GM12878 (cell line): ENCODE measurements at regions not wholly inside any gene's neighbourhood (a gene's known extent, or its start where the extent isn't known, plus 50 kb on each side); places are given as distances from the start of the nearest gene placed in this dataset.

ENCODE experiments used
- ATAC-seq: fragments of 200-7000 bp; cut with Tn5 transposase; 3 replicates; pipeline ENCODE4 v1.9.1; 2020; ENCODE audit warnings: mild to moderate bottlenecking, moderate library complexity
- BruUV-seq: library from RNA; stranded (reverse); fragments of 400-500 nt; replicated peaks from 2 replicates; lab custom pipeline; 2021; lab: Mats Ljungman, UMichigan
- CTCF ChIA-PET: fragments of 300-600 bp; sonication (Branson Sonifier 250); formaldehyde crosslinking; extraction: SDS; loops from one replicate; lab custom pipeline; 2021; ENCODE audit warnings: inconsistent platforms; lab: Yijun Ruan, JAX
- POLR2A ChIA-PET: fragments of 350-600 bp; formaldehyde crosslinking; extraction: SDS; loops from one replicate; lab custom pipeline; 2021; ENCODE audit warnings: inconsistent platforms; lab: Charles Lee
- RAD21 ChIA-PET: fragments of 300-600 bp; sonication (Branson Sonifier 250); formaldehyde crosslinking; loops from one replicate; lab custom pipeline; 2023; ENCODE audit warnings: antibody characterized with exemption; ENCODE audit not compliant: unreplicated experiment; lab: Charles Lee
- SMC1A ChIA-PET: fragments of 300-600 bp; sonication (Branson Sonifier 250); formaldehyde crosslinking; loops from one replicate; lab custom pipeline; 2023; ENCODE audit not compliant: unreplicated experiment, uncharacterized antibody; lab: Charles Lee
- DNase-seq: peaks from one replicate; pipeline ENCODE4 v3.0.0-alpha.2; 2011; ENCODE audit warnings: low read depth, low spot score
- FAIRE-seq: peaks from 3 replicates; lab custom pipeline; 2011; peaks lifted over from hg19 to GRCh38; lab: Jason Lieb, UNC
- H2AFZ ChIP-seq: 2 replicates; pipeline ENCODE4 v1.6.0; 2011; ENCODE audit warnings: low read depth, low read length, control low read depth; ENCODE audit not compliant: control insufficient read depth
- H3K27ac ChIP-seq: 2 replicates; pipeline ENCODE4 v1.5.1; 2011; ENCODE audit warnings: control low read depth; ENCODE audit not compliant: control insufficient read depth, insufficient read depth
- H3K27me3 ChIP-seq, 2 experiments: replicated peaks in 1 of 2; 2 replicates each; pipeline versions ENCODE4 v1.6.0 to v1.6.1; 2011; ENCODE audit warnings: low read length in 1 of 2; ENCODE audit not compliant: control insufficient read depth in 2 of 2, insufficient read depth in 2 of 2
- H3K36me3 ChIP-seq, 2 experiments: 2 replicates each; pipeline ENCODE4 v1.5.1; 2011; ENCODE audit warnings: low read length in 1 of 2; ENCODE audit not compliant: control insufficient read depth in 2 of 2, insufficient read depth in 2 of 2
- H3K4me1 ChIP-seq: 2 replicates; pipeline ENCODE4 v1.6.1; 2011; ENCODE audit warnings: mild to moderate bottlenecking, low read length, moderate library complexity, mixed read lengths; ENCODE audit not compliant: control insufficient read depth, insufficient read depth
- H3K4me2 ChIP-seq: 2 replicates; pipeline ENCODE4 v1.6.0; 2011; ENCODE audit warnings: control low read depth; ENCODE audit not compliant: control insufficient read depth, insufficient read depth
- H3K4me3 ChIP-seq: fragments of 200-600 bp; sonication (generic); 2 replicates; pipeline ENCODE4 v1.5.1; 2016
- H3K79me2 ChIP-seq: 2 replicates; pipeline ENCODE4 v1.6.0; 2011; ENCODE audit warnings: low read length; ENCODE audit not compliant: control insufficient read depth, insufficient read depth
- H3K9ac ChIP-seq: 2 replicates; pipeline ENCODE4 v1.8.0; 2011; ENCODE audit warnings: low read length, control low read depth, mixed read lengths; ENCODE audit not compliant: control insufficient read depth, insufficient read depth
- H3K9me3 ChIP-seq: replicated peaks from 3 replicates; pipeline ENCODE4 v1.5.1; 2011; ENCODE audit warnings: mild to moderate bottlenecking, low read length; ENCODE audit not compliant: control insufficient read depth, insufficient read depth
- H4K20me1 ChIP-seq: 2 replicates; pipeline ENCODE4 v1.6.0; 2011; ENCODE audit not compliant: control insufficient read depth, insufficient read depth
- CEBPZ ChIP-seq: fragments of 150-350 bp; IDR thresholded peaks from 2 replicates; pipeline ENCODE4 v1.6.1; 2016; ENCODE audit warnings: low read depth, low read length
- CHD4 ChIP-seq: fragments of 200-600 bp; sonication (generic); IDR thresholded peaks from 2 replicates; pipeline ENCODE4 v1.6.1; 2016; ENCODE audit warnings: mild to moderate bottlenecking
- FOS ChIP-seq: IDR thresholded peaks from 3 replicates; pipeline ENCODE4 v1.6.1; 2011; ENCODE audit warnings: borderline replicate concordance; ENCODE audit not compliant: insufficient read length; ENCODE audit errors: extremely low read depth
- NR2C1 ChIP-seq: fragments of 450-650 bp; IDR thresholded peaks from 2 replicates; pipeline ENCODE4 v1.6.1; 2017; ENCODE audit warnings: antibody characterized with exemption, mild to moderate bottlenecking, moderate library complexity
- RCOR1 ChIP-seq: conservative IDR thresholded peaks from 2 replicates; pipeline ENCODE4 v1.6.1; 2012; ENCODE audit warnings: low read depth, low read length, improper control_type of control experiment
- RFX5 ChIP-seq: IDR thresholded peaks from 2 replicates; pipeline ENCODE4 v1.6.1; 2011; ENCODE audit warnings: low read depth, low read length, improper control_type of control experiment
- SMARCA5 ChIP-seq: fragments of 450-650 bp; IDR thresholded peaks from 2 replicates; pipeline ENCODE4 v1.6.1; 2017; ENCODE audit warnings: mild to moderate bottlenecking
- STAT1 ChIP-seq: fragments of 450-650 bp; conservative IDR thresholded peaks from 2 replicates; pipeline ENCODE4 v1.6.1; 2014; ENCODE audit warnings: antibody characterized with exemption, mild to moderate bottlenecking
- SUZ12 ChIP-seq: fragments of 200-600 bp; sonication (generic); IDR thresholded peaks from one replicate; pipeline ENCODE4 v1.6.1; 2018; ENCODE audit warnings: antibody characterized with exemption, mild to moderate bottlenecking; ENCODE audit not compliant: unreplicated experiment
- TCF3 ChIP-seq: IDR thresholded peaks from 2 replicates; pipeline ENCODE4 v1.6.1; 2012; ENCODE audit warnings: low read depth, mild to moderate bottlenecking, low read length, borderline replicate concordance; ENCODE audit not compliant: insufficient read depth
- WGBS: methylation state at CpG from one replicate; pipeline ENCODE4 v1.1.6; 2016; ENCODE audit warnings: low lambda C conversion rate; ENCODE audit not compliant: insufficient replicate concordance, insufficient coverage; ENCODE audit errors: missing lambda C conversion rate; 5-methylcytosine and 5-hydroxymethylcytosine counted together
- in situ Hi-C: fragments of 300-500 bp; cut with MboI; formaldehyde crosslinking; loops from 9 replicates; pipeline ENCODE4 v1.14.3; 2018; ENCODE audit warnings: mixed read lengths
- intact Hi-C: fragments of 100-400 bp; cut with micrococcal nuclease; formaldehyde crosslinking; loops from one replicate; pipeline ENCODE4 v1.14.2; 2022; ENCODE audit not compliant: unreplicated experiment

- TF ChIP-seq CEBPZ, result no peak
Observed at GRCh38 chr3:106759731-106760130, 617.5 kb upstream of the CCDC54 start (continued).

GRCh38 chr3:106765342-106765741, 611.9 kb upstream of the CCDC54 start:
- TF ChIP-seq CHD4 (no peak), NR2C1 (no peak), SMARCA5 (no peak), SUZ12 (no peak), STAT1 (no peak), RCOR1 (no peak), TCF3 (no peak), RFX5 (no peak), FOS (no peak)
- TF ChIP-seq, all 136 proteins: peak for 0
- RAD21 ChIA-PET, result no interaction called here
- in situ Hi-C loops (no loop called here), intact Hi-C loops (no loop called here)
- SMC1A ChIA-PET, result interaction anchor here (0.5 kb wide), 1 partner anchor 64 kb away, joined by 3 read pairs; no protein-coding TSS in a partner anchor
- Histone ChIP-seq H3K4me1 (no peaks in the 10 kb centered on the region), H3K4me2 (no peak overlapping the region), H3K27ac (no peak overlapping the region), H2AFZ (no peak overlapping the region), H3K36me3 (no peaks in the 10 kb centered on the region), H3K79me2 (no peaks in the 10 kb centered on the region), H3K9me3 (no peaks in the 10 kb centered on the region), H4K20me1 (no peaks in the 10 kb centered on the region), H3K4me3 (no peak overlapping the region), H3K27me3 (no peaks in the 10 kb centered on the region), H3K9ac (no peak overlapping the region)
- DNase-seq, result no peak
- POLR2A ChIA-PET, result no interaction called here
- no peak for ATAC-seq
- no peak for FAIRE-seq
- WGBS, result 45% methylated on average over 7 of the region's 7 CpGs
- BruUV-seq, result no TSS peak
- CTCF ChIA-PET, result no interaction called here
